ENCODE measurements at regions not wholly inside any gene's neighbourhood (a gene's known extent, or its start where the extent isn't known, plus 50 kb on each side); places are given as distances from the start of the nearest gene placed in this dataset.

DNA sequence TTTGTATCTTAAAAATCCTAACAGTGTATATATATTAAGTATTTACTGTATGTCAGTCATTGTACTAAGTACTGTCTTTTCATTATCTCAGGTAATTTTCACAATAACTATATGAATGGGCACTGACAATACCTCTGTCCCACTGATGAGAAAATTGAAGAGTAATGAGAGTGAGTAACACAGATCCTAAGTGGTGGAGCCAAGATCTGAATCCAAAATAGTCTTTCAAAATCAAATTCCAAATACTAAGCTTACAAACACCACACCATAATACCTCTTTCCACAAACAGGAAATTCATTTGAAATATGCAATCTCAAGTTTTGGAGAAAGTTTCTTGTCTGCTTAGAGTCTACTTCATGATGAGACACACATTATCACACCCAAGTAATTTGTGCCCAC lies 105.9 kb upstream of the EDEM3 start:
- POLR2A ChIA-PET: no interaction called here
- Histone ChIP-seq H3K9ac (ENCODE audit: low read length) (no peak overlapping the region), H3K4me3 (replicated peaks in 1 of 2; ENCODE audit: low read depth in 1 of 2, low read length in 2 of 2) (no peak overlapping the region), H3K27me3 (ENCODE audit: insufficient read depth, low read length) (0 out of 2 replicates have a peak, but pooled peaks cover 5% of the 10 kb centered on the region), H3K4me2 (ENCODE audit: low read length) (no peak overlapping the region), H2AFZ (ENCODE audit: low read depth, low read length, poor library complexity, severe bottlenecking) (no peak overlapping the region), H3K9me3 (ENCODE audit: control insufficient read depth in 1 of 2, insufficient read depth in 1 of 2, low read depth in 1 of 2, low read length in 2 of 2) (no peaks in the 10 kb centered on the region), H3K9me2 (ENCODE audit: insufficient read depth) (no peaks in the 10 kb centered on the region), H3K79me2 (ENCODE audit: insufficient read depth, low read length) (no peaks in the 10 kb centered on the region), H3K4me1 (ENCODE audit: control insufficient read depth in 1 of 2, insufficient read depth in 2 of 2, low read length in 2 of 2) (no peaks in the 10 kb centered on the region), H4K20me1 (ENCODE audit: insufficient read depth) (no peaks in the 10 kb centered on the region), H3K36me3 (ENCODE audit: control insufficient read depth in 1 of 2, insufficient read depth in 2 of 2, low read length in 2 of 2) (no peaks in the 10 kb centered on the region), H3K27ac (ENCODE audit: low read depth, low read length) (no peak overlapping the region)
- DNase-seq (ENCODE audit: low read depth, low spot score): no peak
- intact Hi-C loops (cut with micrococcal nuclease): no loop called here
- RAD21 ChIA-PET (ENCODE audit: low non-redundant PET in 1 of 2, low total read pairs in 2 of 2, uncharacterized antibody in 2 of 2, unreplicated experiment in 2 of 2): no interaction called here
- no peak for ATAC-seq
- TF ChIP-seq ZNF274 (IDR thresholded peaks at IDR 0.05; ENCODE audit: low read depth, low read length) (no peak), SIN3A (IDR thresholded peaks at IDR 0.05; ENCODE audit: low read depth) (no peak), FOSL1 (IDR thresholded peaks at IDR 0.05; ENCODE audit: low read depth) (no peak), POLR2AphosphoS5 (IDR thresholded peaks at IDR 0.05; ENCODE audit: low read depth, low read length) (no peak), ELF1 (IDR thresholded peaks at IDR 0.05; ENCODE audit: borderline replicate concordance, low read depth) (no peak), RAD21 (IDR thresholded peaks at IDR 0.05; ENCODE audit: low read depth) (no peak), TCF7L2 (IDR thresholded peaks at IDR 0.05; ENCODE audit: borderline replicate concordance, extremely low read depth, insufficient read depth, insufficient read length) (no peak), ZFX (IDR thresholded peaks at IDR 0.05) (no peak), EZH2phosphoT487 (IDR thresholded peaks at IDR 0.05; ENCODE audit: borderline replicate concordance) (no peak), JUND (IDR thresholded peaks at IDR 0.05) (no peak)
- TF ChIP-seq, protein P1, sequence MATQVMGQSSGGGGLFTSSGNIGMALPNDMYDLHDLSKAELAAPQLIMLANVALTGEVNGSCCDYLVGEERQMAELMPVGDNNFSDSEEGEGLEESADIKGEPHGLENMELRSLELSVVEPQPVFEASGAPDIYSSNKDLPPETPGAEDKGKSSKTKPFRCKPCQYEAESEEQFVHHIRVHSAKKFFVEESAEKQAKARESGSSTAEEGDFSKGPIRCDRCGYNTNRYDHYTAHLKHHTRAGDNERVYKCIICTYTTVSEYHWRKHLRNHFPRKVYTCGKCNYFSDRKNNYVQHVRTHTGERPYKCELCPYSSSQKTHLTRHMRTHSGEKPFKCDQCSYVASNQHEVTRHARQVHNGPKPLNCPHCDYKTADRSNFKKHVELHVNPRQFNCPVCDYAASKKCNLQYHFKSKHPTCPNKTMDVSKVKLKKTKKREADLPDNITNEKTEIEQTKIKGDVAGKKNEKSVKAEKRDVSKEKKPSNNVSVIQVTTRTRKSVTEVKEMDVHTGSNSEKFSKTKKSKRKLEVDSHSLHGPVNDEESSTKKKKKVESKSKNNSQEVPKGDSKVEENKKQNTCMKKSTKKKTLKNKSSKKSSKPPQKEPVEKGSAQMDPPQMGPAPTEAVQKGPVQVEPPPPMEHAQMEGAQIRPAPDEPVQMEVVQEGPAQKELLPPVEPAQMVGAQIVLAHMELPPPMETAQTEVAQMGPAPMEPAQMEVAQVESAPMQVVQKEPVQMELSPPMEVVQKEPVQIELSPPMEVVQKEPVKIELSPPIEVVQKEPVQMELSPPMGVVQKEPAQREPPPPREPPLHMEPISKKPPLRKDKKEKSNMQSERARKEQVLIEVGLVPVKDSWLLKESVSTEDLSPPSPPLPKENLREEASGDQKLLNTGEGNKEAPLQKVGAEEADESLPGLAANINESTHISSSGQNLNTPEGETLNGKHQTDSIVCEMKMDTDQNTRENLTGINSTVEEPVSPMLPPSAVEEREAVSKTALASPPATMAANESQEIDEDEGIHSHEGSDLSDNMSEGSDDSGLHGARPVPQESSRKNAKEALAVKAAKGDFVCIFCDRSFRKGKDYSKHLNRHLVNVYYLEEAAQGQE (IDR thresholded peaks at IDR 0.05; ENCODE audit: low read depth): no peak
- TF ChIP-seq, protein P2, sequence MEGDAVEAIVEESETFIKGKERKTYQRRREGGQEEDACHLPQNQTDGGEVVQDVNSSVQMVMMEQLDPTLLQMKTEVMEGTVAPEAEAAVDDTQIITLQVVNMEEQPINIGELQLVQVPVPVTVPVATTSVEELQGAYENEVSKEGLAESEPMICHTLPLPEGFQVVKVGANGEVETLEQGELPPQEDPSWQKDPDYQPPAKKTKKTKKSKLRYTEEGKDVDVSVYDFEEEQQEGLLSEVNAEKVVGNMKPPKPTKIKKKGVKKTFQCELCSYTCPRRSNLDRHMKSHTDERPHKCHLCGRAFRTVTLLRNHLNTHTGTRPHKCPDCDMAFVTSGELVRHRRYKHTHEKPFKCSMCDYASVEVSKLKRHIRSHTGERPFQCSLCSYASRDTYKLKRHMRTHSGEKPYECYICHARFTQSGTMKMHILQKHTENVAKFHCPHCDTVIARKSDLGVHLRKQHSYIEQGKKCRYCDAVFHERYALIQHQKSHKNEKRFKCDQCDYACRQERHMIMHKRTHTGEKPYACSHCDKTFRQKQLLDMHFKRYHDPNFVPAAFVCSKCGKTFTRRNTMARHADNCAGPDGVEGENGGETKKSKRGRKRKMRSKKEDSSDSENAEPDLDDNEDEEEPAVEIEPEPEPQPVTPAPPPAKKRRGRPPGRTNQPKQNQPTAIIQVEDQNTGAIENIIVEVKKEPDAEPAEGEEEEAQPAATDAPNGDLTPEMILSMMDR (IDR thresholded peaks at IDR 0.05 in 2 of 3, conservative IDR thresholded peaks at IDR 0.05 in 1 of 3; ENCODE audit: borderline replicate concordance in 1 of 3, insufficient read depth in 1 of 3, low read depth in 2 of 3, low read length in 2 of 3): no peak
- TF ChIP-seq, protein P3, sequence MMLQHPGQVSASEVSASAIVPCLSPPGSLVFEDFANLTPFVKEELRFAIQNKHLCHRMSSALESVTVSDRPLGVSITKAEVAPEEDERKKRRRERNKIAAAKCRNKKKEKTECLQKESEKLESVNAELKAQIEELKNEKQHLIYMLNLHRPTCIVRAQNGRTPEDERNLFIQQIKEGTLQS (IDR thresholded peaks at IDR 0.05): no peak
- CTCF ChIA-PET: no interaction called here
- BruUV-seq (replicated peaks): no TSS peak
